WTC11 (cell line): ENCODE measurements at regions not wholly inside any gene's neighbourhood (a gene's known extent, or its start where the extent isn't known, plus 50 kb on each side); places are given as distances from the start of the nearest gene placed in this dataset.

Source experiments
- TF ChIP-seq, protein P1 (sequence below): sonication (generic); formaldehyde crosslinking; IDR thresholded peaks from 2 replicates; pipeline ENCODE4 v1.8.1; 2023; ENCODE audit warnings: mild to moderate bottlenecking, missing genetic modification reagents, borderline replicate concordance
- TF ChIP-seq, protein P2 (sequence below): sonication (generic); formaldehyde crosslinking; IDR thresholded peaks from 2 replicates; pipeline ENCODE4 v1.8.1; 2023; ENCODE audit warnings: mild to moderate bottlenecking, missing genetic modification reagents, moderate library complexity

DNA sequence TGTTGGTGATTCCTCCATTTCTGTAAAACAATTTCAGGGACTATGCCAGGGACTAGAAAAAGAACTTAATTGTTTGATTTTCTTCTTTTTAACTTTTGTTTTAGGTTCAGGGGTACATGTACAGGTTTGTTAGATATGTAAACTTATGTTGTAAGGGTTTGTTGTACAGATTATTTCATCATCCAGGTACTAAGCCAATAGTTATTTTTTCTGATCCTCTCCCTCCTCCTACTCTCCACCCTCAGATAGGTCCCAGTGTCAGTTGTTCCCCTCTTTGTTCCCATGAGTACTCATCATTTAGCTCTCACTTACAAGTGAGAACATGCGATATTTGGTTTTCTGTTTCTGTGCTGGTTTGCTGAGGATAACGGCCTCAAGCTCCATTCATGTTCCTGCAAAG is 70.8 kb upstream of the BOD1L1 start:
- TF ChIP-seq, protein P1, sequence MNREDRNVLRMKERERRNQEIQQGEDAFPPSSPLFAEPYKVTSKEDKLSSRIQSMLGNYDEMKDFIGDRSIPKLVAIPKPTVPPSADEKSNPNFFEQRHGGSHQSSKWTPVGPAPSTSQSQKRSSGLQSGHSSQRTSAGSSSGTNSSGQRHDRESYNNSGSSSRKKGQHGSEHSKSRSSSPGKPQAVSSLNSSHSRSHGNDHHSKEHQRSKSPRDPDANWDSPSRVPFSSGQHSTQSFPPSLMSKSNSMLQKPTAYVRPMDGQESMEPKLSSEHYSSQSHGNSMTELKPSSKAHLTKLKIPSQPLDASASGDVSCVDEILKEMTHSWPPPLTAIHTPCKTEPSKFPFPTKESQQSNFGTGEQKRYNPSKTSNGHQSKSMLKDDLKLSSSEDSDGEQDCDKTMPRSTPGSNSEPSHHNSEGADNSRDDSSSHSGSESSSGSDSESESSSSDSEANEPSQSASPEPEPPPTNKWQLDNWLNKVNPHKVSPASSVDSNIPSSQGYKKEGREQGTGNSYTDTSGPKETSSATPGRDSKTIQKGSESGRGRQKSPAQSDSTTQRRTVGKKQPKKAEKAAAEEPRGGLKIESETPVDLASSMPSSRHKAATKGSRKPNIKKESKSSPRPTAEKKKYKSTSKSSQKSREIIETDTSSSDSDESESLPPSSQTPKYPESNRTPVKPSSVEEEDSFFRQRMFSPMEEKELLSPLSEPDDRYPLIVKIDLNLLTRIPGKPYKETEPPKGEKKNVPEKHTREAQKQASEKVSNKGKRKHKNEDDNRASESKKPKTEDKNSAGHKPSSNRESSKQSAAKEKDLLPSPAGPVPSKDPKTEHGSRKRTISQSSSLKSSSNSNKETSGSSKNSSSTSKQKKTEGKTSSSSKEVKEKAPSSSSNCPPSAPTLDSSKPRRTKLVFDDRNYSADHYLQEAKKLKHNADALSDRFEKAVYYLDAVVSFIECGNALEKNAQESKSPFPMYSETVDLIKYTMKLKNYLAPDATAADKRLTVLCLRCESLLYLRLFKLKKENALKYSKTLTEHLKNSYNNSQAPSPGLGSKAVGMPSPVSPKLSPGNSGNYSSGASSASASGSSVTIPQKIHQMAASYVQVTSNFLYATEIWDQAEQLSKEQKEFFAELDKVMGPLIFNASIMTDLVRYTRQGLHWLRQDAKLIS (CRISPR knock-in tag) = no peak
- TF ChIP-seq, protein P2, sequence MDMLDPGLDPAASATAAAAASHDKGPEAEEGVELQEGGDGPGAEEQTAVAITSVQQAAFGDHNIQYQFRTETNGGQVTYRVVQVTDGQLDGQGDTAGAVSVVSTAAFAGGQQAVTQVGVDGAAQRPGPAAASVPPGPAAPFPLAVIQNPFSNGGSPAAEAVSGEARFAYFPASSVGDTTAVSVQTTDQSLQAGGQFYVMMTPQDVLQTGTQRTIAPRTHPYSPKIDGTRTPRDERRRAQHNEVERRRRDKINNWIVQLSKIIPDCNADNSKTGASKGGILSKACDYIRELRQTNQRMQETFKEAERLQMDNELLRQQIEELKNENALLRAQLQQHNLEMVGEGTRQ (CRISPR knock-in tag) = no peak
